BLaER1 treated with 17β-estradiol and CSF1 and Interleukin-3, amounts not matched to agents 10 nM and 100 nM (cell line): ENCODE measurements at regions not wholly inside any gene's neighbourhood (a gene's known extent, or its start where the extent isn't known, plus 50 kb on each side); places are given as distances from the start of the nearest gene placed in this dataset.
A peak's percentile ranks its signal among the peaks of the same experiment; 100 is the strongest.
"Not testable (repeated sequence)": the region's sequence is repeated elsewhere in the genome, so short reads cannot be mapped to it uniquely, and the experiment has no call there.

Experiments
- H3K27ac ChIP-seq, 11 experiments: shearing (Covaris generic); formaldehyde crosslinking; 2 replicates each; pipeline ENCODE4 v1.8.1; 2022
- H3K27me3 ChIP-seq, 11 experiments: shearing (Covaris generic); formaldehyde crosslinking; 2 replicates each; pipeline ENCODE4 v1.8.1; 2022
- H3K36me3 ChIP-seq, 11 experiments: shearing (Covaris generic); formaldehyde crosslinking; 2 replicates each; pipeline ENCODE4 v1.8.1; 2022
- H3K4me1 ChIP-seq, 10 experiments: shearing (Covaris generic); formaldehyde crosslinking; 2 replicates each; pipeline ENCODE4 v1.8.1; 2022
- H3K4me2 ChIP-seq, 11 experiments: shearing (Covaris generic); formaldehyde crosslinking; 2 replicates each; pipeline ENCODE4 v1.8.1; 2022
- H3K4me3 ChIP-seq, 10 experiments: shearing (Covaris generic); formaldehyde crosslinking; 2 replicates each; pipeline ENCODE4 v1.8.1; 2022
- H3K9ac ChIP-seq, 11 experiments: shearing (Covaris generic); formaldehyde crosslinking; 2 replicates each; pipeline ENCODE4 v1.8.1; 2022
- H3K9me3 ChIP-seq, 11 experiments: shearing (Covaris generic); formaldehyde crosslinking; replicated peaks in 1 of 11; 2 replicates each; pipeline ENCODE4 v1.8.1; 2022
- H4K20me1 ChIP-seq, 11 experiments: shearing (Covaris generic); formaldehyde crosslinking; 2 replicates each; pipeline ENCODE4 v1.8.1; 2022
- Cebpa-rat ChIP-seq, 11 experiments: shearing (Covaris generic); IDR thresholded peaks; 2 replicates each; pipeline ENCODE4 v1.8.1; 2022

DNA sequence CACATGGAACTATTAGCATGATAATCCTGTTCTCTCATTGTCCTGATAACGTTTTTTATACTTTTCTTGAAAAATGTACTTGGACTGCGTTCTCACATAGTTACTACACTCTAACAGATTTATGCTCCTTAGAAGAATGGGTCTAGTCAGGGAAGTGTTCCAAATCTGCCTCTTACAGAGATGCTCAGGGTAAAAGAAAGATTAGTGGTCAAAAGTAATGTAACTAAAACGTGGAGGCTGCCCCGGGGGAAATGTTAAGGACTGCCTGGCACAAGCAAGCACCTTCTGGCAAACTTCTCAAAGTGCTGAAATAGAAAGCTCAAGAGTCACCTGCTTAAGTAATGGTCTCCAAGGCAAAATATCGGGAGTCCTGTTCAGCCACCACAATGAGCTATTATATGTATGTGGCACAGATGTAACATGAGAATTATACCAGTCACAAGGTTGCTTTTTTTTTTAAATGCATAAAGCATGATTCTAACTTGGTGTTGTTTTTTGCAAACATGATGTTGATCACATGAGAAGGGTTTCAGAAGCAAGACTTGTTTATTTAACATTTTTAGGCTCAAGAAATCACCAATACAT is 244.5 kb upstream of the JARID2 start:
- Histone ChIP-seq H3K27ac (no peak overlapping the region), H3K4me3 (no peak overlapping the region), H3K36me3 (no peaks in the 10 kb centered on the region), H4K20me1 (no peaks in the 10 kb centered on the region), H3K4me1 (no peaks in the 10 kb centered on the region), H3K4me2 (no peak overlapping the region), H3K9me3 (no peaks in the 10 kb centered on the region), H3K27me3 (no peaks in the 10 kb centered on the region), H3K9ac (no peak overlapping the region)
- no peak for TF ChIP-seq Cebpa-rat (IDR thresholded peaks at IDR 0.05)

GRCh38 chr6:15008269-15008668 is 237.6 kb upstream of the JARID2 start:
- H3K9ac ChIP-seq, result no peak overlapping the region
- H3K4me2 ChIP-seq, result no peak overlapping the region
- no peaks in the 10 kb centered on the region for H4K20me1 ChIP-seq
- no peak overlapping the region for H3K27ac ChIP-seq
- H3K27me3 ChIP-seq, result no peaks in the 10 kb centered on the region
- no peaks in the 10 kb centered on the region for H3K36me3 ChIP-seq
- TF ChIP-seq Cebpa-rat (IDR thresholded peaks at IDR 0.05), result no peak
- H3K9me3 ChIP-seq, result peaks cover 0 to 12% (median 6%) of the 10 kb centered on the region in 11 experiments; a peak in 7 of 22 replicates
- H3K4me3 ChIP-seq, result no peak overlapping the region
- H3K4me1 ChIP-seq, result no peaks in the 10 kb centered on the region

GRCh38 chr6:15014958-15015357 is 230.9 kb upstream of the JARID2 start:
- Histone ChIP-seq H3K36me3 (no peaks in the 10 kb centered on the region), H3K9ac (no peak overlapping the region), H3K4me2 (no peak overlapping the region), H3K27ac (no peak overlapping the region), H3K9me3 (peaks cover 0 to 9% (median 0%) of the 10 kb centered on the region in 11 experiments; a peak in 2 of 22 replicates), H3K27me3 (no peaks in the 10 kb centered on the region), H3K4me1 (peaks cover 13 to 26% (median 18%) of the 10 kb centered on the region in 10 experiments), H3K4me3 (no peak overlapping the region), H4K20me1 (no peaks in the 10 kb centered on the region)
- TF ChIP-seq Cebpa-rat (IDR thresholded peaks at IDR 0.05), result no peak

GRCh38 chr6:15016813-15017212 is 229.1 kb upstream of the JARID2 start:
- no peaks in the 10 kb centered on the region for H4K20me1 ChIP-seq
- TF ChIP-seq Cebpa-rat (IDR thresholded peaks at IDR 0.05), result no peak
- peaks cover 0 to 9% (median 0%) of the 10 kb centered on the region in 11 experiments; a peak in 3 of 22 replicates for H3K9me3 ChIP-seq
- H3K4me3 ChIP-seq, result peak overlapping the region in 1 of 10 experiments; percentile 18; a peak in 2 of 20 replicates
- peak overlapping the region in 9 of 11 experiments; percentile 58 to 85 (median 65); a peak in 17 of 22 replicates for H3K4me2 ChIP-seq
- peaks cover 19 to 33% (median 24%) of the 10 kb centered on the region in 10 experiments for H3K4me1 ChIP-seq
- peak overlapping the region in 1 of 11 experiments; percentile 24; a peak in 2 of 22 replicates for H3K27ac ChIP-seq
- no peaks in the 10 kb centered on the region for H3K36me3 ChIP-seq
- H3K9ac ChIP-seq, result 0 out of 22 replicates have a peak overlapping the region, but pooled peaks of 1 of the 11 experiments have one; percentile 32
- H3K27me3 ChIP-seq, result no peaks in the 10 kb centered on the region

- Histone ChIP-seq H3K27me3 (no peaks in the 10 kb centered on the region), H4K20me1 (no peaks in the 10 kb centered on the region), H3K9ac (peak overlapping the region in 1 of 11 experiments; percentile 32; a peak in 1 of 22 replicates), H3K4me3 (peak overlapping the region in 5 of 10 experiments; percentile 8 to 32 (median 22); a peak in 7 of 20 replicates), H3K4me2 (peak overlapping the region; percentile 56 to 85 (median 65)), H3K36me3 (no peaks in the 10 kb centered on the region), H3K4me1 (peaks cover 23 to 37% (median 29%) of the 10 kb centered on the region in 10 experiments), H3K9me3 (peaks cover 0 to 9% (median 0%) of the 10 kb centered on the region in 11 experiments; a peak in 3 of 22 replicates), H3K27ac (peak overlapping the region in 3 of 11 experiments; percentile 24 to 54 (median 40); a peak in 5 of 22 replicates)
- no peak for TF ChIP-seq Cebpa-rat (IDR thresholded peaks at IDR 0.05)
These were observed 228.6 kb upstream of the JARID2 start for GRCh38 chr6:15017261-15017660.

GRCh38 chr6:15017803-15018202 is 228.1 kb upstream of the JARID2 start:
- no peaks in the 10 kb centered on the region for H4K20me1 ChIP-seq
- peaks cover 26 to 42% (median 32%) of the 10 kb centered on the region in 10 experiments for H3K4me1 ChIP-seq
- TF ChIP-seq Cebpa-rat (IDR thresholded peaks at IDR 0.05), result no peak
- H3K36me3 ChIP-seq, result no peaks in the 10 kb centered on the region
- H3K27ac ChIP-seq, result peak overlapping the region in 4 of 11 experiments; percentile 24 to 54 (median 34); a peak in 5 of 22 replicates
- peak overlapping the region; percentile 56 to 85 (median 65) for H3K4me2 ChIP-seq
- peak overlapping the region in 4 of 10 experiments; percentile 8 to 32 (median 24); a peak in 3 of 20 replicates for H3K4me3 ChIP-seq
- H3K9ac ChIP-seq, result peak overlapping the region in 1 of 11 experiments; percentile 32; a peak in 1 of 22 replicates
- no peaks in the 10 kb centered on the region for H3K27me3 ChIP-seq
- peaks cover 0 to 9% (median 0%) of the 10 kb centered on the region in 11 experiments; a peak in 3 of 22 replicates for H3K9me3 ChIP-seq

GRCh38 chr6:15020119-15020770 is 225.6 kb upstream of the JARID2 start:
- Histone ChIP-seq H3K27ac (no peak overlapping the region), H3K9me3 (peaks cover 0 to 15% (median 0%) of the 10 kb centered on the region in 11 experiments; a peak in 6 of 22 replicates), H3K27me3 (no peaks in the 10 kb centered on the region), H3K4me3 (no peak overlapping the region), H3K36me3 (no peaks in the 10 kb centered on the region), H3K4me2 (no peak overlapping the region), H3K9ac (no peak overlapping the region), H4K20me1 (no peaks in the 10 kb centered on the region), H3K4me1 (peaks cover 26 to 44% (median 32%) of the 10 kb centered on the region in 10 experiments)
- TF ChIP-seq Cebpa-rat (IDR thresholded peaks at IDR 0.05), result no peak

GRCh38 chr6:15021074-15021473 is 224.8 kb upstream of the JARID2 start:
- H3K27ac ChIP-seq, result no peak overlapping the region
- H3K4me3 ChIP-seq, result no peak overlapping the region
- H3K4me2 ChIP-seq, result peak overlapping the region in 6 of 11 experiments; percentile 46 to 57 (median 56); a peak in 5 of 22 replicates

GRCh38 chr6:15023018-15023417 is 222.9 kb upstream of the JARID2 start:
- Histone ChIP-seq H3K4me1 (peaks cover 15 to 30% (median 20%) of the 10 kb centered on the region in 10 experiments), H3K9me3 (peaks cover 0 to 12% (median 0%) of the 10 kb centered on the region in 11 experiments; a peak in 7 of 22 replicates), H3K4me2 (peak overlapping the region in 1 of 11 experiments; percentile 56; a peak in 1 of 22 replicates)
- H3K27me3 ChIP-seq, H3K36me3 ChIP-seq, H4K20me1 ChIP-seq, H3K4me3 ChIP-seq, H3K27ac ChIP-seq, H3K9ac ChIP-seq: not testable (repeated sequence)

More at GRCh38 chr6:15021074-15021473, 224.8 kb upstream of the JARID2 start:
- no peaks in the 10 kb centered on the region for H3K36me3 ChIP-seq
- no peaks in the 10 kb centered on the region for H3K27me3 ChIP-seq
- H4K20me1 ChIP-seq, result no peaks in the 10 kb centered on the region
- TF ChIP-seq Cebpa-rat (IDR thresholded peaks at IDR 0.05), result no peak
- H3K9ac ChIP-seq, result no peak overlapping the region
- H3K9me3 ChIP-seq, result peaks cover 0 to 15% (median 0%) of the 10 kb centered on the region in 11 experiments; a peak in 6 of 22 replicates
- peaks cover 26 to 44% (median 32%) of the 10 kb centered on the region in 10 experiments for H3K4me1 ChIP-seq
